DND-41 (cell line): ENCODE measurements at regions not wholly inside any gene's neighbourhood (a gene's known extent, or its start where the extent isn't known, plus 50 kb on each side); places are given as distances from the start of the nearest gene placed in this dataset.

Experiments
- EZH2 ChIP-seq: IDR thresholded peaks from 3 replicates; pipeline ENCODE4 v1.6.1; 2012; ENCODE audit warnings: borderline replicate concordance, low read depth, mild to moderate bottlenecking, moderate library complexity, low read length, inconsistent platforms; ENCODE audit not compliant: severe bottlenecking
- TF ChIP-seq, protein P1 (sequence below): IDR thresholded peaks from 2 replicates; pipeline ENCODE4 v1.5.1; 2012; ENCODE audit warnings: borderline replicate concordance, low read length, moderate library complexity, mild to moderate bottlenecking; ENCODE audit not compliant: poor library complexity, severe bottlenecking; ENCODE audit errors: extremely low read depth

DNA sequence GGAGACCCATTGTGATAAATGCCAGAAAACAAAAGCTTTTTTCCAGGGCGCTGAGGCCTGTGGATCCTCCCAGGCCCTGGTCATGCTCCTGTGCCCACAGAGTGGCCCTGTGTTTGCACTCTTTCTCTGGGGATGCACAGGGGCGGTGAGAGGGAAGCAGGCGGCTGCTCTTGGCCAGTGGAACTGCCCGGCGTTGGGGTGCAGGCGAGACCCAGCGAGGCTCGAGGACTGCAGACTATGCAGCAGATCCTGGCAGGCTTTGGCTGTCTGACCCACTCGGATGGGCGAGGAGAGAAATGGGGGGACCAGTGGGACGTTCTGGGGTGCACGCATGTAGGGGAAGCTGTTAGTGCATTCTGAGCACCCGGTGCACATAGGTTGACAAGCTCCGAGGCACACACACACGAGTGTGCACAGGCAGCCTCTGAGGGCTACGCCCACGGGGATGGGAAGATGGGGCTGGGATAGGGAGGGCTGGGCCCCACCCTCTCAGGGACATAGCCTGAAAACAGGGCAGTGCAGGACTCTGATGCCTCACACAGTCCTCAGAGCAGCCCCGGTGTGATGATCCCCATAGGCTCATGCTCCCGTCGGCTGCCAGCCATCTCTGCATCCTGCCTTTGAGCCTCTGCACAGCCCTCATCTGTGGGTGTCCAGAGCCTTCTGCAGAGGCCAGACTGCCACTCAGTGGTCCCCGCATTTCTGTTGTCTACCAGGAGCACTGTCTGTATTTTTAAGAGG, 1233.5 kb downstream of the BRD1 start:
- no peak for TF ChIP-seq EZH2
- TF ChIP-seq, protein P1, sequence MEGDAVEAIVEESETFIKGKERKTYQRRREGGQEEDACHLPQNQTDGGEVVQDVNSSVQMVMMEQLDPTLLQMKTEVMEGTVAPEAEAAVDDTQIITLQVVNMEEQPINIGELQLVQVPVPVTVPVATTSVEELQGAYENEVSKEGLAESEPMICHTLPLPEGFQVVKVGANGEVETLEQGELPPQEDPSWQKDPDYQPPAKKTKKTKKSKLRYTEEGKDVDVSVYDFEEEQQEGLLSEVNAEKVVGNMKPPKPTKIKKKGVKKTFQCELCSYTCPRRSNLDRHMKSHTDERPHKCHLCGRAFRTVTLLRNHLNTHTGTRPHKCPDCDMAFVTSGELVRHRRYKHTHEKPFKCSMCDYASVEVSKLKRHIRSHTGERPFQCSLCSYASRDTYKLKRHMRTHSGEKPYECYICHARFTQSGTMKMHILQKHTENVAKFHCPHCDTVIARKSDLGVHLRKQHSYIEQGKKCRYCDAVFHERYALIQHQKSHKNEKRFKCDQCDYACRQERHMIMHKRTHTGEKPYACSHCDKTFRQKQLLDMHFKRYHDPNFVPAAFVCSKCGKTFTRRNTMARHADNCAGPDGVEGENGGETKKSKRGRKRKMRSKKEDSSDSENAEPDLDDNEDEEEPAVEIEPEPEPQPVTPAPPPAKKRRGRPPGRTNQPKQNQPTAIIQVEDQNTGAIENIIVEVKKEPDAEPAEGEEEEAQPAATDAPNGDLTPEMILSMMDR, result no peak
